GM12892 (cell line): ENCODE measurements at regions not wholly inside any gene's neighbourhood (a gene's known extent, or its start where the extent isn't known, plus 50 kb on each side); places are given as distances from the start of the nearest gene placed in this dataset.

Source experiments
- DNase-seq: peaks from one replicate; pipeline ENCODE4 v3.0.0; 2011; ENCODE audit not compliant: insufficient read length
- FAIRE-seq: peaks from 2 replicates; lab custom pipeline; 2011; peaks lifted over from hg19 to GRCh38; lab: Jason Lieb, UNC
- POLR2A ChIP-seq: IDR thresholded peaks from 2 replicates; pipeline ENCODE4 v1.6.1; 2011; ENCODE audit warnings: low read depth, low read length, control low read depth
- POLR2AphosphoS5 ChIP-seq: IDR thresholded peaks from 2 replicates; pipeline ENCODE4 v1.6.1; 2011; ENCODE audit warnings: low read depth, low read length, control low read depth
- TAF1 ChIP-seq: IDR thresholded peaks from 2 replicates; pipeline ENCODE4 v1.6.1; 2011; ENCODE audit warnings: low read depth, mild to moderate bottlenecking, control low read depth, low read length, borderline replicate concordance

- no peak for TF ChIP-seq POLR2AphosphoS5
- TF ChIP-seq TAF1: no peak
- no peak for TF ChIP-seq POLR2A
- no peak for DNase-seq
- no peak for FAIRE-seq
Observed at GRCh38 chr2:129092956-129093355, 774.3 kb upstream of the HS6ST1 start.

GRCh38 chr2:129101186-129101585 lies 782.5 kb upstream of the HS6ST1 start:
- no peak for FAIRE-seq
- TF ChIP-seq POLR2AphosphoS5 (no peak), TAF1 (no peak), POLR2A (no peak)

DNA sequence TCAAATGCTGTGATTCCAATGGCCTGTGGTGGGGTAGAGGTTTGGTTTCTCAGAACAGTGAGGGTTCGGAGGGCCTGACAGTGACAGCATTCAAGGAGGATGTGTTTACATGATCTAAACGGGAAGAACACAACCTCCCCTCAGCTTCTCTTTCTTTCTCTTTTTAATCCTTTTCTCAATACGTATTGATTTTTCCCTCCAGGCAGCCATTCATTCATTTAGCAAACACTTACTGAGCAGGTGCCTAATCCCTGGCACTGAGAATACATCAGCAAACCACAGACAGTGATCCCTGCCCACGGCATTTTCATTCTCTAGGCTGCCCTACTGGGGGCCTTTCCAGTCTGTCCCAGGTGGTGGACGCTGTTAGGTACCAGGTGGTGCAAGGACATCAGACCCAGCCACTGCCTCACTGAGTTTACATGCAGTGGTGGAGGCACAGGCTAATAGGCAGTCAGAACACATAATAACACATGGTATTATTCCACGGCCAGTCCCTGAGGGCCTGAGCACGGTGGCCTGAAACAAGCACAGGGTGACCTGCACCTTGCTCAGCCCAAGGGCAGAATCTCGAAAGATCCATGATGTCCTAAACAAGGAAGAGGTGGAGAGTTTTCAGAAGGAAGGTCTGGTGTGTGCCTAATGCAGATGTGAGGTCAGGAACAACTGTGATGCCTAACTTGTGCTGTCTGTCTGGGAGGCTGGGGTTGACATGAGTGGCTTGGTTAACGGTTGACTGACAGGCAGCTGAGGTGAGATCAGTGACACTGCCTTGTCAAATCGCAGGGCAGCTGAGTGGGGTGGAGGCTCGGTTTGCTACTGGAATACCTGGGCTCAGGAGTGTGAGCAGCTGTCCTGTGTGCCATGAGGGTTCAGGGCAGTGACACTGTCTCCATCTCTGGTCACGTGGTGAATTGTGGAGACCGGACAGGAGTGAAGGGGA lies 785.5 kb upstream of the HS6ST1 start:
- TF ChIP-seq TAF1 (no peak), POLR2A (no peak), POLR2AphosphoS5 (no peak)
- DNase-seq (no peak), FAIRE-seq (peak; percentile 77)

More at GRCh38 chr2:129101186-129101585, 782.5 kb upstream of the HS6ST1 start:
- no peak for DNase-seq

DNA sequence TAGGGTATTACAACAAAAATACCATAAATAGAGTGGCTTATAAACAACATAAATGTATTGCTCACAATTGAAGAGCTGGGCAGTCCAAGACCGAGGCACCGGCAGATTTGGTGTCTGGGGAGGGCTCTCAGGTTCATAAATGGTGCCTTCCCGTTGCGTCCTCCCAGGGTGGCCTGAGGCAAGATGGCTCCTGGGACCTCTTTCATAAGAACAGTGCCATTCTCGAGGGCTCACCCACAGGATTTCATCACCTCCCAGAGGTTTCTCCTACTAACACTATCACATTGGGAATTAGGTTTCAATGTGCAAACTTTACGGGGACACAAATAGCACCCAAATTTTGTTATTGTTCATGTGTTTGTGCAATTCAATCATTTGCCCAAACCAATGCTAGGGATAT lies 793.5 kb upstream of the HS6ST1 start:
- no peak for TF ChIP-seq TAF1
- TF ChIP-seq POLR2A: no peak
- TF ChIP-seq POLR2AphosphoS5: no peak
- DNase-seq (no peak), FAIRE-seq (no peak)

DNA sequence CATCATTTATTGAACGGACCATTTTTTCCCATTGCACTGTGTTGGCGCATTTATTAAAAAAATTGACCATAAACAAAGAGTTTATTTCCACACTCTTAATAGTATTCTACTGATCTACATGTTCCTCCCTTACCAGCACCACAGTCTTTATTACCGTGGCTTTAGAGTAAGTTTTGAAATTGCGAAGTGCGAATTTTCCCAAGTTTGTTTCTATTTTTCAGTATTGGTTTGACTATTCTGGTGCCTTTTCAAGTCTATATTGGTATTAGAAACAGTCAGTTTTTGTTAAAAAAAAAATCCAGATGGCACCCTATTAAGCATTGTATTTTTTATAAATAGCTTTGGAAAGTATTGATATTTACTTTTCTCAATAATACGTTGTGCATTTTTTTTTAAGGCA lies 795.1 kb upstream of the HS6ST1 start:
- DNase-seq: no peak
- no peak for TF ChIP-seq POLR2AphosphoS5
- no peak for TF ChIP-seq POLR2A
- no peak for TF ChIP-seq TAF1
- no peak for FAIRE-seq

GRCh38 chr2:129117434-129117833 lies 798.8 kb upstream of the HS6ST1 start:
- DNase-seq (no peak), FAIRE-seq (no peak)
- TF ChIP-seq TAF1: no peak
- no peak for TF ChIP-seq POLR2AphosphoS5
- TF ChIP-seq POLR2A: no peak

DNA sequence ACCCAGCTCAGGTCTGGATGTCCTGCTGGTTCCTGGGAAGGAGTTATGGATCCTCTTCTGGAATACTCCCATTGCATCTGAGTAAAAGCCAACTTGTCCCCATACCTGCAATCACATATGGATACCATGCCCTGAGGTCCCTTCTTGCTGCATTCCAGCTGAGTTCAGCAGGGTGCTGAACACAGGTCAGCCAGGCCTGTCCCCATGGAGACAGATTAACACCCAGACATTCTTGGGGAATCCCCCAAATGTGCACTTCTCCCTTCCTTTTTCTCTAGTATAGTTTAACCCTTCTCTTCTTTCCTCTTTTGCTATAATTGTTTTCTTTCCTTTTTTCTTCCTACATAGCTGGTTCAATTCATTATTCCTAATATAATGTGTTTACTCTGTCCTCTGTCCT lies 799.6 kb upstream of the HS6ST1 start:
- DNase-seq: no peak
- TF ChIP-seq POLR2A: no peak
- no peak for TF ChIP-seq POLR2AphosphoS5
- TF ChIP-seq TAF1: no peak

GRCh38 chr2:129129087-129129486 lies 810.4 kb upstream of the HS6ST1 start:
- DNase-seq (no peak), FAIRE-seq (no peak)
- TF ChIP-seq POLR2A: no peak
- no peak for TF ChIP-seq POLR2AphosphoS5
- no peak for TF ChIP-seq TAF1

More for the DNA sequence above, 799.6 kb upstream of the HS6ST1 start:
- peak; percentile 48 for FAIRE-seq

DNA sequence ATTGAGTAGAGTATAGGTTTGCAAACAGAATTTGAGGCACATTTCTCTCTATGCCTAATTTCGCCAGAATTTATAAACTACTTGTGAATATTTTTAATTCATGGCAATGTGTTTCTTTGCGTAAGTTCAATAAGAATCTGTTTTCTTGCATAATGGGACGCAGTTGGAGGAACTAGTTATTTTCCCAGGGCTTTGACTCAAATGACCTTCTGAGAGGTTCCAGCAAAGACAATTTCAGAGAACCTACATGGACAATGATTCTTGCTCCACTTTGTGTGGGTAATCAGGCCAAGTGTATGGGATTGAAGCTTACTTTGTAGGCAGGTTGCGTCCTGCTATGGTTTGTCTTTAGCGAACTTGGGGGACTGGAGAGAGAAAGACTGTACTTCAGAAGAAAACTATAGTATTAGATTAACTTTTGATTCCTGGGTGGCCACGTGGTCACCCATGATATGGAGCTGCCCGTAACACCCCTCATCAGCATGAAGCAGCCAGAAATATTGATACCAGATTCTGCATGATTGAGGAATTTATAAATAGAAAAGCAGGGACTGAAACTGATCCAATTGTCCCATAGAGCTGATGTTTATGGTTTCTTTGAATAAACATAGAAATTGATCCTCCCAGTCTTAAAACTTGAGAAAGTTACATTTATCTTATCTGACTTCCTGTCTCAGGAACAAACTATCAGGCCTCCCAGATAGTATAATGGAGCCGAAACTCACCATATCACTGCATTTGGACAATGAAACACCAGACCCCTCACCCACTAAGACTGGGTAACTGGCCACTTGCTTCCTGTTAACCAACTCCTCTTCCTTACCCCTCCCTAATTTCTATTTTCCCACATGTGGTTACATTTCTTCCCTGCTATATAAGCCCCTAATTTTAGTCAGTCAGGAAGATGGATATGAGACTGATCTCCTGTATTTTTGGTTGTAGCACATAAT lies 815.3 kb upstream of the HS6ST1 start:
- TF ChIP-seq POLR2A (no peak), POLR2AphosphoS5 (no peak), TAF1 (no peak)
- FAIRE-seq (no peak), DNase-seq (no peak)

DNA sequence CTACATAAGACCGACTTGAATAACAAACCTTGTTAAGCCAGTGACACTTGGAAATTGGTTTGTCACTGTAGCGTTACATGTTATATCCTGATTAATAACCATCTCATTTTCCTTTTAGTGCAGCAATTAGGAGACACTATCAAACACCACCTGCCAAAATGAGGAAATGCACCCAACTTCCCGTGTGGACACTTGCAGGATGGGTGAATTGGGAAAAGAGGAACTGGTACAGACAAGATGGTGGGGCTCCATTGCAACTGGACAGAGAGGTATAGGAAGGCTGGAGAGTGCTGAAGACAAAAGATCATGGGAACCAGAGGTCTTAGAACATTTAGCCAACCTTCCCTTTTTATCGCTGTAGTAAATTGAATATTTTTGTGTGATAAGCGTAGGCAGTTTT lies 816.3 kb upstream of the HS6ST1 start:
- TF ChIP-seq POLR2AphosphoS5: no peak
- no peak for TF ChIP-seq POLR2A
- TF ChIP-seq TAF1: no peak
- DNase-seq (no peak), FAIRE-seq (no peak)

DNA sequence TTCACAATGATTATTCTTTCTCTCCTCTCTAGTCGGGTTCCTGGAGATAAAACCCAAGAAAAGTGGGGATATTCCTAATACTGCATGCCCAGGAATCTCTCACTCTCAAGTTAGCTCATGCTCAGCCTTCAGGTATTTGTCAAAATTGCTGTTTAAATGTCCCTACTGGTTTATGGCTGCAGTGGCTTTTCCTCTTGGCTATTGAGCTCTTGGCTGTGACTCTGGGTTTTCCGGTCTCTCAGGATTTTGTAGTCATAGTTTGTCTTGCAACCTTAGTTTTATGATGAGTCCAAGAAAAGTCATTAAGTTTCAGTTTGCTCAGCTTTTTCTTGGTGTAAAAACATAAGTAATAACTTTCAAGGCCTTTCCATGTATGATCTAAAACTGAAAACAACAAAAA lies 820.7 kb upstream of the HS6ST1 start:
- FAIRE-seq: no peak
- DNase-seq: no peak
- TF ChIP-seq POLR2AphosphoS5: no peak

- DNase-seq: no peak
- no peak for FAIRE-seq
- TF ChIP-seq POLR2A (no peak), POLR2AphosphoS5 (no peak), TAF1 (no peak)
Observed at GRCh38 chr2:129142465-129142864, 823.8 kb upstream of the HS6ST1 start.
